Pancreas (tissue), 10 donors: ENCODE measurements at regions not wholly inside any gene's neighbourhood (a gene's known extent, or its start where the extent isn't known, plus 50 kb on each side); places are given as distances from the start of the nearest gene placed in this dataset.

ENCODE experiments used
- ATAC-seq, 4 donors: fragments of 200-7000 bp; cut with Tn5 transposase; one replicate each; pipeline versions ENCODE4 v1.8.0 to v1.9.1; 2020; ENCODE audit warnings: mild to moderate bottlenecking in 4 of 4, moderate library complexity in 4 of 4
- DNase-seq, 6 donors: peaks; one replicate each; pipeline ENCODE4 v3.0.0-alpha.2; 2020
- FAIRE-seq: peaks from 2 replicates; lab custom pipeline; 2012; peaks lifted over from hg19 to GRCh38; lab: Jason Lieb, UNC
- H3K27ac ChIP-seq, 4 donors: fragments of 200-600 bp; sonication (generic); 1 replicate in 3 of 4; 2 replicates in 1 of 4; pipeline versions ENCODE4 v1.5.0 to v1.8.0; 2020
- H3K27me3 ChIP-seq, 4 donors: fragments of 200-600 bp; one replicate each; pipeline ENCODE4 v1.8.0; 2021
- H3K36me3 ChIP-seq, 3 donors: fragments of 200-600 bp; sonication (generic) in 1 of 3; one replicate each; pipeline versions ENCODE4 v1.5.0 to v1.8.0; 2020 to 2021
- H3K4me1 ChIP-seq, 3 donors: fragments of 200-600 bp; one replicate each; pipeline ENCODE4 v1.8.0; 2021
- H3K4me3 ChIP-seq, 4 donors: fragments of 200-600 bp; sonication (generic) in 2 of 4; one replicate each; pipeline versions ENCODE4 v1.5.0 to v1.8.0; 2020 to 2021
- H3K9me3 ChIP-seq, 4 donors: fragments of 200-600 bp; one replicate each; pipeline ENCODE4 v1.8.0; 2021
- CTCF ChIP-seq, 4 donors: fragments of 200-600 bp; sonication (generic) in 3 of 4; IDR thresholded peaks; one replicate each; pipeline versions ENCODE4 v1.5.0 to v1.8.0; 2021; ENCODE audit warnings: antibody characterized with exemption in 4 of 4
- WGBS, 2 donors: extraction: QIAGEN DNeasy Blood & Tissue Kit; methylation state at CpG; one replicate each; pipeline ENCODE4 v1.1.7; 2013; 5-methylcytosine and 5-hydroxymethylcytosine counted together
- intact Hi-C, 3 donors: fragments of 100-400 bp; cut with DNase I; formaldehyde crosslinking; loops; one replicate each; pipeline versions ENCODE4 v1.11.1 to v1.14.2; 2022
- donor health status: healthy with polysubstance abuse.
- donor health status: DM: no; HTN: no; CAD: no; lungs with moderate emphysema.
- donor health status: DM: no; HTN: no; CAD: no.
- donor health status: control.
- donor health status: control.
- donor health status: Bipolar disorder and iron deficiency.
- donor health status: DM: yes; HTN: yes; CAD: no.
- donor health status: DM: no; HTN: no; CAD: no.
- donor health status: DM: no; HTN: no; CAD: no.
- donor health status: DM: yes; HTN: yes; CAD: no.

DNA sequence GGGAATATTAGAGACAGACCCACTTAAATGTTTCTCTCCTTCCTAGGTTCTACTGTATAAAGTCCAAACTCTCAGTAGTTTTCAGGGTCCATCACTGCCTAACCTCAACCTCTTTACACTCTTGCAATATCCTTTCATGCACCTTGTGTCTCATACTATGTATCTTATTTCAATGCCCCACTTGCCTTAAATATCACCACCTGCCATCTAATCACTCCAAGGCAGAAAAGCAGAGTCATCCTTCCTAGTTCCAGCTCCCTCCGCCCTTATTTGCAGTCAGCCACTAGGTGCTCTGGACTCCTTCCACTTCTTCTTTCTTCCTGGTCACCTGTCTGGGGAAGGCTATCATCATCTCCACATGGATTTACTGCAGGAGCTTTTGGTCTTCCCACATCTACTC is 322.0 kb downstream of the MFSD1 start:
- H3K9me3 ChIP-seq: no peaks in the 10 kb centered on the region
- TF ChIP-seq CTCF (IDR thresholded peaks at IDR 0.05): no peak

GRCh38 chr3:159126261-159127020 is 324.6 kb downstream of the MFSD1 start:
- peak in 1 of 6 donors; percentile 19 for DNase-seq
- intact Hi-C loops: no loop called here

More for the DNA sequence above, 322.0 kb downstream of the MFSD1 start:
- no peak overlapping the region for H3K4me3 ChIP-seq
- H3K36me3 ChIP-seq: no peaks in the 10 kb centered on the region
- H3K4me1 ChIP-seq: no peaks in the 10 kb centered on the region
- H3K27ac ChIP-seq: no peak overlapping the region
- ATAC-seq: no peak
- peaks cover 0 to 9% (median 0%) of the 10 kb centered on the region in 4 donors for H3K27me3 ChIP-seq
- DNase-seq: no peak
- intact Hi-C loops: no loop called here
- no peak for FAIRE-seq
- WGBS, 2 donors: 83 to 97% methylated on average over 1 of the region's 1 CpG

GRCh38 chr3:159127021-159127392 is 325.2 kb downstream of the MFSD1 start:
- Histone ChIP-seq H3K4me3 (no peak overlapping the region), H3K27me3 (no peaks in the 10 kb centered on the region), H3K27ac (no peak overlapping the region), H3K36me3 (no peaks in the 10 kb centered on the region), H3K9me3 (no peaks in the 10 kb centered on the region), H3K4me1 (no peaks in the 10 kb centered on the region)
- FAIRE-seq (no peak), DNase-seq (no peak), ATAC-seq (no peak)
- intact Hi-C loops: no loop called here
- no peak for TF ChIP-seq CTCF (IDR thresholded peaks at IDR 0.05)

More at GRCh38 chr3:159126261-159127020, 324.6 kb downstream of the MFSD1 start:
- ATAC-seq (peak in 3 of 4 donors; percentile 39 to 70 (median 57)), FAIRE-seq (no peak)
- Histone ChIP-seq H3K4me3 (no peak overlapping the region), H3K9me3 (no peaks in the 10 kb centered on the region), H3K36me3 (no peaks in the 10 kb centered on the region), H3K4me1 (no peaks in the 10 kb centered on the region), H3K27me3 (no peaks in the 10 kb centered on the region), H3K27ac (no peak overlapping the region)
- TF ChIP-seq CTCF (IDR thresholded peaks at IDR 0.05): no peak
- 33% methylated on average over 5 of the region's 5 CpGs for WGBS, 2 donors

GRCh38 chr3:159128628-159129027 is 326.8 kb downstream of the MFSD1 start:
- H3K27me3 ChIP-seq: no peaks in the 10 kb centered on the region
- no peak for TF ChIP-seq CTCF (IDR thresholded peaks at IDR 0.05)
- no peak overlapping the region for H3K4me3 ChIP-seq
- DNase-seq: no peak
- 37 to 51% methylated on average over 3 of the region's 3 CpGs for WGBS, 2 donors
- no peaks in the 10 kb centered on the region for H3K9me3 ChIP-seq
- intact Hi-C loops: no loop called here
- no peak for FAIRE-seq
- no peak overlapping the region for H3K27ac ChIP-seq
- no peaks in the 10 kb centered on the region for H3K4me1 ChIP-seq
- ATAC-seq: peak in 1 of 4 donors; percentile 70
- no peaks in the 10 kb centered on the region for H3K36me3 ChIP-seq

DNA sequence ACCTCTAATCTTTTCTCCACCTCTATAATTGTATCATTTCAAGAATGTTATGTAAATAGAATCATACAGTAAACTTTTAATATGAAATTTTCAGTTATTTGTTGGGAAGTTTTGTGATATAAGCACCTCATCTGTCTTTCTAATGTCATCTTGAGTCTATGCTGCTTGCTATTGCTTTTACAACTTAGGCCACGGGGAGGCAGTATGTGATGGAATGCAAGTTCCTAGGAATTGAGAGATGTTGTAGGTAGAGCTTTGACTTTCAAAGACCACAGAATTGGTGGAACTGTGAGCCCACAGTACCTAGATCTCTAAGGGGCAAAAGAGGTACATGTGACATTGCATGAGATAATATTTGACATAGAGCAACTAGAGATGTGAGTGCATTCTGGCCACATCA is 328.3 kb downstream of the MFSD1 start:
- DNase-seq (no peak), FAIRE-seq (no peak), ATAC-seq (no peak)
- intact Hi-C loops: no loop called here
- H3K4me3 ChIP-seq: no peak overlapping the region
- H3K27me3 ChIP-seq: no peaks in the 10 kb centered on the region
- H3K36me3 ChIP-seq: no peaks in the 10 kb centered on the region
- no peaks in the 10 kb centered on the region for H3K9me3 ChIP-seq
- no peak for TF ChIP-seq CTCF (IDR thresholded peaks at IDR 0.05)
- H3K27ac ChIP-seq: no peak overlapping the region
- no peaks in the 10 kb centered on the region for H3K4me1 ChIP-seq
- 6 to 11% methylated on average over 1 of the region's 1 CpG for WGBS, 2 donors
